ENCODE measurements at regions not wholly inside any gene's neighbourhood (a gene's known extent, or its start where the extent isn't known, plus 50 kb on each side); places are given as distances from the start of the nearest gene placed in this dataset.

- TF ChIP-seq CTCF (IDR thresholded peaks at IDR 0.05) (no peak), POLR2A (IDR thresholded peaks at IDR 0.05) (no peak)
These were observed 192.8 kb downstream of the FCRL5 start for GRCh38 chr1:157359314-157360022.

Data from tibial nerve (tissue), 3 donors.